ENCODE measurements at regions not wholly inside any gene's neighbourhood (a gene's known extent, or its start where the extent isn't known, plus 50 kb on each side); places are given as distances from the start of the nearest gene placed in this dataset.

DNA sequence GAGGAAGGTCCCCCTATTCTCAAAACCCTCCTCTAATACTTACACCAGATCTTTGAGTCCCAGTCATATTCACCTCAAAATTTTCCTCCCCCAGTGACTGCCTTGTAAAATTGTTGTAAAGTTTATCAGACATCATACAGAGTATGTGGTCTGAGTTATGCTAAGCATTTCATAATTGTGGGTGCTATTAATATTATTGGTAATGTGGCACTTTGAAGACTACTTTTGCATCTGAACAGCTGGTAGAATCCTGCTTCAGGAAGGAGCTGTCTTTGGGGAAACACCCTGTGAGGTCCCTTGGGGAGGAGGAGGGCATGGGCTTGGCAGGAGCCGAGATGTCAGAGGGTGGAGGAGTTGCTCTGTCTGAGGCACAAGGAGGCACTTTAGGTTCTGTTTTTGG lies 164.9 kb upstream of the ZNF618 start:
- TF ChIP-seq, protein P1, sequence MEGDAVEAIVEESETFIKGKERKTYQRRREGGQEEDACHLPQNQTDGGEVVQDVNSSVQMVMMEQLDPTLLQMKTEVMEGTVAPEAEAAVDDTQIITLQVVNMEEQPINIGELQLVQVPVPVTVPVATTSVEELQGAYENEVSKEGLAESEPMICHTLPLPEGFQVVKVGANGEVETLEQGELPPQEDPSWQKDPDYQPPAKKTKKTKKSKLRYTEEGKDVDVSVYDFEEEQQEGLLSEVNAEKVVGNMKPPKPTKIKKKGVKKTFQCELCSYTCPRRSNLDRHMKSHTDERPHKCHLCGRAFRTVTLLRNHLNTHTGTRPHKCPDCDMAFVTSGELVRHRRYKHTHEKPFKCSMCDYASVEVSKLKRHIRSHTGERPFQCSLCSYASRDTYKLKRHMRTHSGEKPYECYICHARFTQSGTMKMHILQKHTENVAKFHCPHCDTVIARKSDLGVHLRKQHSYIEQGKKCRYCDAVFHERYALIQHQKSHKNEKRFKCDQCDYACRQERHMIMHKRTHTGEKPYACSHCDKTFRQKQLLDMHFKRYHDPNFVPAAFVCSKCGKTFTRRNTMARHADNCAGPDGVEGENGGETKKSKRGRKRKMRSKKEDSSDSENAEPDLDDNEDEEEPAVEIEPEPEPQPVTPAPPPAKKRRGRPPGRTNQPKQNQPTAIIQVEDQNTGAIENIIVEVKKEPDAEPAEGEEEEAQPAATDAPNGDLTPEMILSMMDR (optimal IDR thresholded peaks at IDR 0.05 in 1 of 3, IDR thresholded peaks at IDR 0.05 in 1 of 3, conservative IDR thresholded peaks at IDR 0.05 in 1 of 3; ENCODE audit: extremely low read depth in 1 of 3, insufficient read depth in 2 of 3, low read length in 3 of 3): no peak
- no peak for TF ChIP-seq EZH2 (IDR thresholded peaks at IDR 0.05; ENCODE audit: low read length)

Data from keratinocyte (primary cell).